ENCODE measurements at regions not wholly inside any gene's neighbourhood (a gene's known extent, or its start where the extent isn't known, plus 50 kb on each side); places are given as distances from the start of the nearest gene placed in this dataset.
A peak's percentile ranks its signal among the peaks of the same experiment; 100 is the strongest.

- no peak for DNase-seq (ENCODE audit: low read depth in 2 of 3, low spot score in 2 of 3)
Observed at GRCh38 chr3:147989344-147989743, 580.2 kb downstream of the ZIC1 start.

GRCh38 chr3:148002705-148003205 lies 593.6 kb downstream of the ZIC1 start:
- DNase-seq (ENCODE audit: low read depth in 2 of 3, low spot score in 2 of 3) = no peak

- no peak for DNase-seq (ENCODE audit: low read depth in 2 of 3, low spot score in 2 of 3)
Observed at GRCh38 chr3:148004331-148004730, 595.2 kb downstream of the ZIC1 start.

GRCh38 chr3:148005456-148005855 lies 596.3 kb downstream of the ZIC1 start:
- DNase-seq (ENCODE audit: low read depth in 2 of 3, low spot score in 2 of 3) = no peak

GRCh38 chr3:148006508-148006907 lies 597.3 kb downstream of the ZIC1 start:
- DNase-seq (ENCODE audit: low read depth in 2 of 3, low spot score in 2 of 3) = no peak

GRCh38 chr3:148008591-148008990 lies 599.4 kb downstream of the ZIC1 start:
- no peak for DNase-seq (ENCODE audit: low read depth in 2 of 3, low spot score in 2 of 3)

GRCh38 chr3:148020861-148021260 lies 611.7 kb downstream of the ZIC1 start:
- DNase-seq (ENCODE audit: low read depth in 2 of 3, low spot score in 2 of 3) = no peak

- DNase-seq (ENCODE audit: low read depth in 2 of 3, low spot score in 2 of 3) = no peak
Observed at GRCh38 chr3:148021381-148021780, 612.2 kb downstream of the ZIC1 start.

GRCh38 chr3:148023994-148024393 lies 614.8 kb downstream of the ZIC1 start:
- no peak for DNase-seq (ENCODE audit: low read depth in 2 of 3, low spot score in 2 of 3)

DNA sequence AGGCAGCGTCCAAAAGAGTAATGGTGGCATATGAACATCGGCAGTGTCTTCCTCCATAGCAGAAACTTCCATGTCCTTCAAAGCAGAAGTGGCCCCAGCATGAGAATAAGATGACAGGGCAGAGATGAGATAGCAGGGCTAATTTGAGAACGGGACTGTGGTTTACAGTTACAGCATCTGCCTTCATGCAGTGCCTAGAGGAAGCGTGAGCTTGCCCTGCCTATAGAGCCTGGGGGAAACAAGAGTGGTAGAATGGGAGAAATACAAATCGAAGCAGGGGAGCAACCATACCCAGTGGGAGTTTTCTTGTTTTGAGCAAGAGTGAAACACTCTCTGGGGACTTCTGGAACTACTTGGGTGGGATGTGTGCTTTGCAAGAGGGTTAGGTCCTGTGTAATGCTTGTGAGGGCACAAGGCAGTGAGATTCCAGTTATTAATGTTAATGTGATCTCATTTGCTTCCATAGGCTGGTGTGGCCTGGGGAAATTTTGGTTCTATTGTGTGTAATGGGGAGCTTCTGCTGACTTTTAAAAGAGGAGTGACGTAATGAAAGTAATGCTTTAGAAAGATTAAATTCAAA lies 616.9 kb downstream of the ZIC1 start:
- no peak for DNase-seq (ENCODE audit: low read depth in 2 of 3, low spot score in 2 of 3)

- no peak for DNase-seq (ENCODE audit: low read depth in 2 of 3, low spot score in 2 of 3)
Observed at GRCh38 chr3:148030975-148031374, 621.8 kb downstream of the ZIC1 start.

DNA sequence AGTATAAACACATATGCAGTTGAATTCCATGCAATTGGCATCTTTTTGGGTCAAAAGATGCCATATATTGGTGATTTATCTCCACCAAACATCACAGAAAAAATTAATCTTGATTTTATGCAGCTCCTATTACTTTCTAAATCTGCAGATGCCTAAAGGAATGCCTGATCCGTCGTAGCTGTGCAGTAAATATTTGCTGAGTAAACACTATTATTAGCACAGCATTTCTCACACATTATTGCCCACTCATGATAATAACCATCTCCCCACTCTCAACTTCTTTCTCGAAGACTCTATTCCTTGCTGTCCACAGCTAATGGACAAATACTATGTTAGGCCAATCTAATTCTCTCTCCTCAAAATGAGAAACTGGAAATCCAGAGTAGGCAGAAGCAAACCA lies 625.2 kb downstream of the ZIC1 start:
- DNase-seq (ENCODE audit: low read depth in 2 of 3, low spot score in 2 of 3) = no peak

DNA sequence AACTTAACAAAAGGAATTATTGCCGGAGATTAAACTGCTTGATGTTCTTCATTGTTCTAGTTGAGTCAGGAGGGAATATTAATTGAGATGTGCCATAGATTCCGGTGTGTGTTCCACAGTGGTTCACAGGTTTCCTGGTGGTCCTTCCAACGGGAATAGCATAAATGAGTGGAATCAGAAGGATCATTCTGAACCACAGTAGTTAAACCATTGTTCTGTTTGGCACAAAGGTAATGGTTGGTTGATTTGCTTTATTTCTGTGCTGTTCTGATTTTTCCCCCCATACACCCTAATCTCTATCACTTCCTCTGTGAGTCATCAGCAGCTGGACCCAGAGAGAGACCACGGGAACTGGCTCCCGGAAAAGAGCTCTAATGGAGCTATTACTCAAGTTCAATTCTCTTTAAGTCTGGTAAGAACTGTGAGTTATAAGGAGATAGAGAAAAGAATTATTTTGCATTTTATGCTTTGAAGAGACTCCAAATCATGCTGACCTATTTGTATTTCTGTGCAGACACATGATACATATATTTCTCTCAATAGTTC lies 627.2 kb downstream of the ZIC1 start:
- DNase-seq (ENCODE audit: low read depth in 2 of 3, low spot score in 2 of 3) = no peak

GRCh38 chr3:148042663-148043445 lies 633.7 kb downstream of the ZIC1 start:
- DNase-seq (ENCODE audit: low read depth in 2 of 3, low spot score in 2 of 3) = no peak

DNA sequence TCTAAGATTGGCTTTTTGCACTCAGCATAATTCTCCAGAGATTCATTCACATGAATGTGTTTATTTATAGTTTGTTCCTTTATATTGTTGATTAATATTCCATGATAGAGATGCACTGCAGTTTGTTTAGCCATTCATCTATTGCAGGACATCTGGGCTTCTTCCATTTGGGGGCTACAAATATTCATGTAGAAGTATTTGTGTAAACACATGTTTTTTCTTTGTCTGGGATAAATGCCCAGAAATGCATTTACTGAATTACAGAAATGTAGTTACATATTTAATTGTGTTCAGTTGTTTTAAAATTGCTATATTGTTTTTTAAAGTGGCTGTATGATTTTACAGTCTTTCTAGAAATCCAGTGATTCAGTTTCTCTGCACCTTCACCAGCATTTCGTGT lies 635.0 kb downstream of the ZIC1 start:
- DNase-seq (ENCODE audit: low read depth in 2 of 3, low spot score in 2 of 3) = no peak

- no peak for DNase-seq (ENCODE audit: low read depth in 2 of 3, low spot score in 2 of 3)
Observed at GRCh38 chr3:148054999-148055398, 642.7 kb upstream of the AGTR1 start.

DNA sequence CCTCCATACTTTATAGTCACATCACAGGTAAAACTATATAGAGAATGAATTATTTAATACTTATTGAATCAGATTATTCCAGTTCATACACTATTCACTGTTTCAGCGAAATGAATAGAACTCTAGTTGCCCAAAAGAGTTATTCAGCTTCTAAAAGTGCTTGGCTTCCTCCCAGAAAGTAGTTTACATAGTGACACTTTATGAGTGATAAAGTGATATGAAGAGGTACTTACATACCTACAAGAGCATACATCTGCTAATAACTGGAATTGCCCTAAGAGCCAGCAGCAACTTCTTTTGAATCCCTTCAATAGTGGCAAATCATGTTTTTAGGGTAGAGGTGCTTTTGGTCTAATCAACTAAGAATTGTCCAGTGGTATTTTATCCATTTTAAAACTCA lies 635.1 kb upstream of the AGTR1 start:
- no peak for DNase-seq (ENCODE audit: low read depth in 2 of 3, low spot score in 2 of 3)

DNA sequence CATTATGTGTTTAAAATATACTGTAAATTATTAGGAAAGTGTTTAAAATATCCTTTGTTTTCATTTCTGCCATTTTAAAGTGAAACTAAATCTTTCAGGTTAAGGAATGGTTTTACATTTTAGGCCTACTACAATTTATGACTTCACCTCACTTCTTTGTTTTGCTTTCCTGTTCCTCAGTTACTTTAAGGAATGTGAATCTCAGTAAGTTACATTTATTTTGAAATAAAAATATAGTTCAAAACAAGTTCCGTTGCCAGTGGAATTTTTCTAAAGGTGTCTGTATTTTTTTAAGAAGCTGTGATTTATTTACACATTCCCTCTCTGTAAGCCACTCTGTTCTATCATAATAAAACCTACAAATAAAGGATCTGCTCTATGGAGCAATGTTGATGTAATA lies 630.9 kb upstream of the AGTR1 start:
- DNase-seq (ENCODE audit: low read depth in 2 of 3, low spot score in 2 of 3) = no peak

DNA sequence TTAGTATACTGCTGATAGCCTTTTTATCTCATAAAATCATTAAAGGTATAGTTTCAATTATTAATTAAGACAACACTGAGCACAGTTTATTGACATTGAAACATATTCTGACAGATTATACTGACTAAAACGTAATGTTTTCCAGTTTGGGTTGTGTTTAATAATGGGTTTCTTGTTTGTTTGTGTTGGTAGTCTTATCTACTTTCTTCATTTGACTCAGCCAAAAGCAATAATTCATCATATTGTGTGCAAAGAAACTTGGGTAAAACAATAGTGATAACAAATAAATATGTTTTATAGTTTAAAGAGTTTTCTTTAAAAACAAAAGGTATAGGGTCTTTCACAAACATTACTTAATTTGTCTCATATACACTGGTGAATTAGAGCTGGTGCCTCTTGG lies 629.2 kb upstream of the AGTR1 start:
- DNase-seq (ENCODE audit: low read depth in 2 of 3, low spot score in 2 of 3) = no peak

DNA sequence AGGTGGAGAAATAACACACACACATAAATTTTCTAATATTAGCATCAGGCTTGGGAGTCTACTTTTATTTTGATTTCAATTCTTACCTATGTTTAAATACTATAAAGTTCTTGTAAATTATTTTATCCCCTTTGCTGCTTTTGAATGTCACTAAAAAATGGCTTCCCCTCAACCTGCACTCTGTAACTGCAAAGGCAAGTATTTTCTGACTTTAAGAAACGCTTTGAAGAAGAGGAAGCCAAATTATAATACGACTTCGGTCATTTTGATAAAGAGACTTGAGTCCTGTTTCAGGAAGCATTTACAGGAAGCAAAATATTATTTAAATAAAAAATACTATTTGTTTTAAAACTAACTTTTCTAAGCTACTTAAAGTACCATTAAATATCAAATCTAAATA lies 627.7 kb upstream of the AGTR1 start:
- DNase-seq (ENCODE audit: low read depth in 2 of 3, low spot score in 2 of 3) = peak in 1 of 3 donors; percentile 10

GRCh38 chr3:148073721-148074456 lies 623.8 kb upstream of the AGTR1 start:
- DNase-seq (ENCODE audit: low read depth in 2 of 3, low spot score in 2 of 3) = no peak
